ENCODE measurements at regions not wholly inside any gene's neighbourhood (a gene's known extent, or its start where the extent isn't known, plus 50 kb on each side); places are given as distances from the start of the nearest gene placed in this dataset.

GRCh38 chr6:43850314-43851203 is 80.5 kb downstream of the VEGFA start:
- Histone ChIP-seq H2AFZ (ENCODE audit: low read depth, low read length) (no peak overlapping the region), H3K9me3 (ENCODE audit: insufficient read depth, low read length, severe bottlenecking) (no peaks in the 10 kb centered on the region), H3K27me3 (ENCODE audit: insufficient read depth, low read length, poor library complexity) (peaks cover 8% of the 10 kb centered on the region), H3K27ac (ENCODE audit: low read length) (no peak overlapping the region), H3K79me2 (ENCODE audit: insufficient read depth, low read length) (no peaks in the 10 kb centered on the region), H3K9ac (ENCODE audit: low read depth, low read length) (no peak overlapping the region), H3K4me2 (ENCODE audit: insufficient read depth, low read length) (no peak overlapping the region), H4K20me1 (ENCODE audit: insufficient read depth, low read length) (no peaks in the 10 kb centered on the region), H3K4me3 (ENCODE audit: low read depth in 1 of 2, low read length in 2 of 2) (no peak overlapping the region), H3K4me1 (ENCODE audit: insufficient read depth, low read length) (no peaks in the 10 kb centered on the region), H3K36me3 (ENCODE audit: insufficient read depth, low read length) (no peaks in the 10 kb centered on the region)
- ATAC-seq (ENCODE audit: insufficient read depth, low read depth) (no peak), DNase-seq (no peak)
- no peak for TF ChIP-seq CTCF (IDR thresholded peaks at IDR 0.05; ENCODE audit: borderline replicate concordance, extremely low read depth, low read length, poor library complexity, severe bottlenecking)
- TF ChIP-seq EZH2 (IDR thresholded peaks at IDR 0.05; ENCODE audit: borderline replicate concordance, low read depth, low read length, severe bottlenecking), result no peak

DNA sequence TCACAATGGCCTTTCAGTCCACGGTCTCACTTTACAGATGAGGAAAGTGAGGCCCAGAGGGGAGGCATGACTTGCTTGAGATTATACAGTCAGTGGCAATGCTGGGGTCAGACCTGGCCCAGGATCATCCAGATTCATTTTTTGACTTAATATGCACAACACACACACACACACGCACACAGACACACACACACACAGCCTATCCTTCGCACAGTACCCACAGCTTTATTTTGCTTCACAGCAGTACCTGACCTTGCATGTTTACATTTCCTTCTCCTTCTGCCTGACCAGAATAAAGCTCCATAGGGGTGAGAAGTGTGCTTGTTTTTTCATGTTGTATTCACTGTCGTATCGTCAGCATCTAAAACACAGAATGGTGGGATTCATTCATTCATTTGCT is 79.8 kb downstream of the VEGFA start:
- Histone ChIP-seq H2AFZ (ENCODE audit: low read depth, low read length) (no peak overlapping the region), H3K9me3 (ENCODE audit: insufficient read depth, low read length, severe bottlenecking) (no peaks in the 10 kb centered on the region), H3K27ac (ENCODE audit: low read length) (no peak overlapping the region), H3K79me2 (ENCODE audit: insufficient read depth, low read length) (no peaks in the 10 kb centered on the region), H3K4me1 (ENCODE audit: insufficient read depth, low read length) (no peaks in the 10 kb centered on the region), H3K4me3 (ENCODE audit: low read depth in 1 of 2, low read length in 2 of 2) (no peak overlapping the region), H3K27me3 (ENCODE audit: insufficient read depth, low read length, poor library complexity) (peaks cover 8% of the 10 kb centered on the region), H3K4me2 (ENCODE audit: insufficient read depth, low read length) (no peak overlapping the region), H3K9ac (ENCODE audit: low read depth, low read length) (no peak overlapping the region), H4K20me1 (ENCODE audit: insufficient read depth, low read length) (no peaks in the 10 kb centered on the region), H3K36me3 (ENCODE audit: insufficient read depth, low read length) (no peaks in the 10 kb centered on the region)
- no peak for TF ChIP-seq CTCF (IDR thresholded peaks at IDR 0.05; ENCODE audit: borderline replicate concordance, extremely low read depth, low read length, poor library complexity, severe bottlenecking)
- no peak for TF ChIP-seq EZH2 (IDR thresholded peaks at IDR 0.05; ENCODE audit: borderline replicate concordance, low read depth, low read length, severe bottlenecking)
- ATAC-seq (ENCODE audit: insufficient read depth, low read depth) (no peak), DNase-seq (no peak)

- Histone ChIP-seq H3K4me1 (ENCODE audit: insufficient read depth, low read length) (no peaks in the 10 kb centered on the region), H3K9me3 (ENCODE audit: insufficient read depth, low read length, severe bottlenecking) (no peaks in the 10 kb centered on the region), H3K9ac (ENCODE audit: low read depth, low read length) (no peak overlapping the region), H3K79me2 (ENCODE audit: insufficient read depth, low read length) (no peaks in the 10 kb centered on the region), H2AFZ (ENCODE audit: low read depth, low read length) (no peak overlapping the region), H3K36me3 (ENCODE audit: insufficient read depth, low read length) (no peaks in the 10 kb centered on the region), H3K4me2 (ENCODE audit: insufficient read depth, low read length) (no peak overlapping the region), H3K27me3 (ENCODE audit: insufficient read depth, low read length, poor library complexity) (peaks cover 8% of the 10 kb centered on the region), H3K27ac (ENCODE audit: low read length) (no peak overlapping the region), H3K4me3 (ENCODE audit: low read depth in 1 of 2, low read length in 2 of 2) (no peak overlapping the region), H4K20me1 (ENCODE audit: insufficient read depth, low read length) (no peaks in the 10 kb centered on the region)
- ATAC-seq (ENCODE audit: insufficient read depth, low read depth), result no peak
- DNase-seq, result no peak
- TF ChIP-seq EZH2 (IDR thresholded peaks at IDR 0.05; ENCODE audit: borderline replicate concordance, low read depth, low read length, severe bottlenecking) (no peak), CTCF (IDR thresholded peaks at IDR 0.05; ENCODE audit: borderline replicate concordance, extremely low read depth, low read length, poor library complexity, severe bottlenecking) (no peak)
These were observed 78.8 kb downstream of the VEGFA start for GRCh38 chr6:43848671-43849391.

All from DND-41 (cell line).